ENCODE measurements at regions not wholly inside any gene's neighbourhood (a gene's known extent, or its start where the extent isn't known, plus 50 kb on each side); places are given as distances from the start of the nearest gene placed in this dataset.
"Not testable (repeated sequence)": the region's sequence is repeated elsewhere in the genome, so short reads cannot be mapped to it uniquely, and the experiment has no call there.

GRCh38 chr6:84601366-84601765 is 163.0 kb downstream of the TBX18 start:
- TF ChIP-seq, protein P1, sequence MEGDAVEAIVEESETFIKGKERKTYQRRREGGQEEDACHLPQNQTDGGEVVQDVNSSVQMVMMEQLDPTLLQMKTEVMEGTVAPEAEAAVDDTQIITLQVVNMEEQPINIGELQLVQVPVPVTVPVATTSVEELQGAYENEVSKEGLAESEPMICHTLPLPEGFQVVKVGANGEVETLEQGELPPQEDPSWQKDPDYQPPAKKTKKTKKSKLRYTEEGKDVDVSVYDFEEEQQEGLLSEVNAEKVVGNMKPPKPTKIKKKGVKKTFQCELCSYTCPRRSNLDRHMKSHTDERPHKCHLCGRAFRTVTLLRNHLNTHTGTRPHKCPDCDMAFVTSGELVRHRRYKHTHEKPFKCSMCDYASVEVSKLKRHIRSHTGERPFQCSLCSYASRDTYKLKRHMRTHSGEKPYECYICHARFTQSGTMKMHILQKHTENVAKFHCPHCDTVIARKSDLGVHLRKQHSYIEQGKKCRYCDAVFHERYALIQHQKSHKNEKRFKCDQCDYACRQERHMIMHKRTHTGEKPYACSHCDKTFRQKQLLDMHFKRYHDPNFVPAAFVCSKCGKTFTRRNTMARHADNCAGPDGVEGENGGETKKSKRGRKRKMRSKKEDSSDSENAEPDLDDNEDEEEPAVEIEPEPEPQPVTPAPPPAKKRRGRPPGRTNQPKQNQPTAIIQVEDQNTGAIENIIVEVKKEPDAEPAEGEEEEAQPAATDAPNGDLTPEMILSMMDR (IDR thresholded peaks at IDR 0.05; ENCODE audit: unreplicated experiment) = no peak
- Mint-ChIP-seq H3K27me3 (ENCODE audit: low read depth) (no peaks in the 10 kb centered on the region), H3K27ac (no peak overlapping the region), H3K9me3 (peaks cover 4% of the 10 kb centered on the region), H3K4me1 (no peaks in the 10 kb centered on the region), H3K4me3 (no peak overlapping the region), H3K36me3 (no peaks in the 10 kb centered on the region)
- no peak for DNase-seq (ENCODE audit: low spot score in 2 of 2, unreplicated experiment in 2 of 2)

DNA sequence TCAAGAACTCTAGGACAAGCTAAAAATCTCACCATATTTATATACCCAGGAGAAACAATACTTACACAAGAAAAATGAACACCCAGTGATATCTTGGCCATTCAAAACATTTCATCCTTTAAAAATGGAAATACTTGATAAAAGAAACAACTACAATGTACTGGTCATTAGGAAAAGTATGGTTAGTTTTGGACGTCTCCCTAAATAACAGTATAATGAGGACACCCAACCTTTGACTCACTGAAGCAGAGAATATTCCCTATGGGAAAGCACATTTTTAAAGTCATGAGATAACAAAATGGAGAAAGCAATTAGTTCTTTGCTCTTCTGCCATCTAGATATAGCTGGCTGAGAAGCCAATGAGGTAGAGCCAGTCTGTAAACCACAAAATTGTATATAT is 164.4 kb downstream of the TBX18 start:
- no peak overlapping the region for H3K27ac Mint-ChIP-seq
- DNase-seq (ENCODE audit: low spot score in 2 of 2, unreplicated experiment in 2 of 2) = no peak
- TF ChIP-seq, protein P1 (IDR thresholded peaks at IDR 0.05; ENCODE audit: unreplicated experiment) = no peak
- H3K4me3 Mint-ChIP-seq = no peak overlapping the region
- H3K36me3 Mint-ChIP-seq = no peaks in the 10 kb centered on the region
- H3K27me3 Mint-ChIP-seq (ENCODE audit: low read depth) = no peaks in the 10 kb centered on the region
- H3K4me1 Mint-ChIP-seq = no peaks in the 10 kb centered on the region
- H3K9me3 Mint-ChIP-seq = peaks cover 4% of the 10 kb centered on the region

- Mint-ChIP-seq H3K9me3 (no peaks in the 10 kb centered on the region), H3K4me1 (no peaks in the 10 kb centered on the region), H3K27ac (no peak overlapping the region), H3K27me3 (ENCODE audit: low read depth) (no peaks in the 10 kb centered on the region), H3K4me3 (no peak overlapping the region), H3K36me3 (no peaks in the 10 kb centered on the region)
- TF ChIP-seq, protein P1 (IDR thresholded peaks at IDR 0.05; ENCODE audit: unreplicated experiment) = no peak
- DNase-seq (ENCODE audit: low spot score in 2 of 2, unreplicated experiment in 2 of 2) = no peak
These were observed 167.0 kb downstream of the TBX18 start for GRCh38 chr6:84597238-84597875.

DNA sequence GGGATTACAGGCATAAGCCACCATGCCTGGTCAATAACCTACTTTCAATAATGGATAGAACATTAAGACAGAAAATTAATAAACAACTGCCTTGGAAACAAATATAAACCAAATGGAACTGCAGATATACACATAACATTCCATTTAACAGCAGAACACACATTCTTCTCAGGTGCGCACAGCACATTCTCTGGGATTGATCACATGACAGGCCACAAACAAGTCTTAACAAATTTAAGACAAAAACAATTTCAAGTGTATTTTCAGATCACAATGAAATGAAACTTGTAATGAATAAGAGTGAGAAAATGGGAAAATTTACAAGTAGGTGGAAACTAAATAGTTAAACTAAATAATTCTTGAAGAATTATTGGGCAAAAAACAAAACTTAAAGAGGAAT is 167.9 kb downstream of the TBX18 start:
- Mint-ChIP-seq H3K27me3 (ENCODE audit: low read depth) (no peaks in the 10 kb centered on the region), H3K36me3 (no peaks in the 10 kb centered on the region), H3K27ac (no peak overlapping the region), H3K4me3 (no peak overlapping the region), H3K4me1 (no peaks in the 10 kb centered on the region), H3K9me3 (peaks cover 6% of the 10 kb centered on the region)
- no peak for DNase-seq (ENCODE audit: low spot score in 2 of 2, unreplicated experiment in 2 of 2)
- TF ChIP-seq, protein P1 (IDR thresholded peaks at IDR 0.05; ENCODE audit: unreplicated experiment) = no peak

- TF ChIP-seq, protein P1 (IDR thresholded peaks at IDR 0.05; ENCODE audit: unreplicated experiment) = no peak
- no peak for DNase-seq (ENCODE audit: low spot score in 2 of 2, unreplicated experiment in 2 of 2)
- H3K4me1 Mint-ChIP-seq = no peaks in the 10 kb centered on the region
- H3K4me3 Mint-ChIP-seq = no peak overlapping the region
- no peaks in the 10 kb centered on the region for H3K27me3 Mint-ChIP-seq (ENCODE audit: low read depth)
- peaks cover 6% of the 10 kb centered on the region for H3K9me3 Mint-ChIP-seq
- H3K36me3 Mint-ChIP-seq = no peaks in the 10 kb centered on the region
- H3K27ac Mint-ChIP-seq = no peak overlapping the region
These were observed 175.7 kb downstream of the TBX18 start for GRCh38 chr6:84588697-84589080.

DNA sequence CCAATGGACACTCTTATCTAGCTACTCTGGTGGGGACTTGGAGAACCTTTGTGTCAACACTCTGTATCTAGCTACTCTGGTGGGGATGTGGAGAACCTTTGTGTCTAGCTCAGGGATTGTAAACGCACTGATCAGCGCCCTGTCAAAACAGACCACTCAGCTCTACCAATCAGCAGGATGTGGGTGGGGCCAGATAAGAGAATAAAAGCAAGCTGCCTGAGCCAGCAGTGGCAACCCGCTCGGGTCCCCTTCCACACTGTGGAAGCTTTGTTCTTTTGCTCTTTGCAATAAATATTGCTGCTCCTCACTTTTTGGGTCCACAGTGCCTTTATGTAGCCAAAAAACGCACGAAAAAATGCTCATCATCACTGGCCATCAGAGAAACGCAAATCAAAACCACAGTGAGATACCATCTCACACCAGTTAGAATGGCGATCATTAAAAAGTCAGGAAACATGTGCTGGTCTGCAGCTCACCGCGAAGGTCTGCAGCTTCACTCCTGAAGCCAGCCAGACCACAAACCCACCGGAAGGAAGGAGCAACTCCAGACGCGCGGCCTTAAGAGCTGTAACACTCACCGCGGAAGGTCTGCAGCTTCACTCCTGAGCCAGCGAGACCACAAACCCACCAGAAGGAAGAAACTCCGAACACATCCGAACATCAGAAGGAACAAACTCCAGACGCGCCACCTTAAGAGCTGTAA is 176.3 kb downstream of the TBX18 start:
- H3K27ac Mint-ChIP-seq; H3K27me3 Mint-ChIP-seq (ENCODE audit: low read depth); DNase-seq (ENCODE audit: low spot score in 2 of 2, unreplicated experiment in 2 of 2); H3K36me3 Mint-ChIP-seq; H3K9me3 Mint-ChIP-seq; H3K4me3 Mint-ChIP-seq; H3K4me1 Mint-ChIP-seq: not testable (repeated sequence)

GRCh38 chr6:84587202-84587940 is 177.0 kb downstream of the TBX18 start:
- not testable (repeated sequence) for H3K4me1 Mint-ChIP-seq; H3K27me3 Mint-ChIP-seq (ENCODE audit: low read depth); H3K27ac Mint-ChIP-seq; H3K36me3 Mint-ChIP-seq; H3K9me3 Mint-ChIP-seq; DNase-seq (ENCODE audit: low spot score in 2 of 2, unreplicated experiment in 2 of 2); H3K4me3 Mint-ChIP-seq

Measured in mesothelial cell of epicardium (in vitro differentiated cells).